ENCODE measurements at regions not wholly inside any gene's neighbourhood (a gene's known extent, or its start where the extent isn't known, plus 50 kb on each side); places are given as distances from the start of the nearest gene placed in this dataset.
"Not testable (repeated sequence)": the region's sequence is repeated elsewhere in the genome, so short reads cannot be mapped to it uniquely, and the experiment has no call there.

- no peak overlapping the region for H3K27ac Mint-ChIP-seq
- H3K9me3 Mint-ChIP-seq (ENCODE audit: low read depth), result peaks cover 1% of the 10 kb centered on the region
- no peaks in the 10 kb centered on the region for H3K36me3 Mint-ChIP-seq
- H3K27me3 Mint-ChIP-seq, result no peaks in the 10 kb centered on the region
- DNase-seq (no peak), ATAC-seq (no peak)
- CTCF ChIA-PET, result no interaction called here
- no peaks in the 10 kb centered on the region for H3K4me1 Mint-ChIP-seq
- H3K4me3 Mint-ChIP-seq, result no peak overlapping the region
Measured at GRCh38 chr4:66930206-66930605, 615.1 kb downstream of the CENPC start.

DNA sequence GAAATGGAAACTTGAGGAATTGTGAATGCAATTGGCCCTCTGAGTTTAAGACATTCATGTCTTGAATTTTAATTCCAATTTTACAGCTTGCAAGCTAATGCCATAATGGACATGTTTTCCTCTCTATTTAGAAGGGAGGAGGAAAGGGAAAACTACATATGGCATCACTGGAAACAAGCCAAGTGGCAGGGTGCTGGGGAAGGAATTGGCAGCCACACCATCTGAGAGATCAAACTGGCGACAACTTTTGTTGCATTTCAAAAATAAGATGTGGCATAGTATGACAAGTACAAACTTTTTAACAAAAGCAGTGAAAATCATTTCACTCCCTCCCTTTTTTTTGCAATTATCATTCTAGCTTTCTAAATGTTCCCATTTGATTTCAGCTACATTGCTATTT lies 615.6 kb downstream of the CENPC start:
- no peaks in the 10 kb centered on the region for H3K4me1 Mint-ChIP-seq
- no peak overlapping the region for H3K27ac Mint-ChIP-seq
- CTCF ChIA-PET, result no interaction called here
- H3K27me3 Mint-ChIP-seq, result no peaks in the 10 kb centered on the region
- DNase-seq, result no peak
- no peaks in the 10 kb centered on the region for H3K36me3 Mint-ChIP-seq
- H3K4me3 Mint-ChIP-seq, result no peak overlapping the region
- no peak for ATAC-seq
- peaks cover 1% of the 10 kb centered on the region for H3K9me3 Mint-ChIP-seq (ENCODE audit: low read depth)

DNA sequence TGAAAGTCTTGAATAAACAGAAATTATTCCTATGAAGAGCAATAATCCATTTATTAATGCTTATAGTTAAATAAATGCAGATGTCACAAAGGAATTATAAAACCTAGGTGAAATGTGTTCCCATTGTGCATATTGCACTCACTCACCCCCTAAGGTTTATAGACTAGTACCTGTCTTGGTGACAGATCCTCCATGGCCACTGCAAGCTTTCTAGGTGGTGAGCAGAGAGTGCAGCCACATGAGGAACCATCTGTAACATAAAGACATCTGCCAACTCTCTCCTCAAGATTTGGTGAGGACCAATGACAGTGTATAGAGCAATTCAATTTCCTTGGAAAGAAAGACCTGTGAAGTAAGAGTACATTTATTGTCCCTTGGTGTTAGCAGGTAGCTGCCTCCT lies 616.4 kb downstream of the CENPC start:
- H3K36me3 Mint-ChIP-seq; H3K27ac Mint-ChIP-seq; H3K27me3 Mint-ChIP-seq; H3K4me3 Mint-ChIP-seq; H3K4me1 Mint-ChIP-seq; CTCF ChIA-PET; ATAC-seq; H3K9me3 Mint-ChIP-seq (ENCODE audit: low read depth); DNase-seq: not testable (repeated sequence)

- ATAC-seq, result no peak
- Mint-ChIP-seq H3K4me3 (no peak overlapping the region), H3K36me3 (no peaks in the 10 kb centered on the region), H3K4me1 (no peaks in the 10 kb centered on the region), H3K27me3 (no peaks in the 10 kb centered on the region), H3K9me3 (ENCODE audit: low read depth) (peaks cover 4% of the 10 kb centered on the region), H3K27ac (no peak overlapping the region)
- CTCF ChIA-PET, result no interaction called here
- DNase-seq, result no peak
Measured at GRCh38 chr4:66927937-66928336, 617.4 kb downstream of the CENPC start.

- CTCF ChIA-PET, result no interaction called here
- H3K36me3 Mint-ChIP-seq, result no peaks in the 10 kb centered on the region
- H3K4me3 Mint-ChIP-seq, result no peak overlapping the region
- no peaks in the 10 kb centered on the region for H3K4me1 Mint-ChIP-seq
- DNase-seq, result no peak
- ATAC-seq, result no peak
- H3K9me3 Mint-ChIP-seq (ENCODE audit: low read depth), result peaks cover 7% of the 10 kb centered on the region
- H3K27me3 Mint-ChIP-seq, result no peaks in the 10 kb centered on the region
- no peak overlapping the region for H3K27ac Mint-ChIP-seq
Measured at GRCh38 chr4:66926687-66927086, 618.6 kb downstream of the CENPC start.

DNA sequence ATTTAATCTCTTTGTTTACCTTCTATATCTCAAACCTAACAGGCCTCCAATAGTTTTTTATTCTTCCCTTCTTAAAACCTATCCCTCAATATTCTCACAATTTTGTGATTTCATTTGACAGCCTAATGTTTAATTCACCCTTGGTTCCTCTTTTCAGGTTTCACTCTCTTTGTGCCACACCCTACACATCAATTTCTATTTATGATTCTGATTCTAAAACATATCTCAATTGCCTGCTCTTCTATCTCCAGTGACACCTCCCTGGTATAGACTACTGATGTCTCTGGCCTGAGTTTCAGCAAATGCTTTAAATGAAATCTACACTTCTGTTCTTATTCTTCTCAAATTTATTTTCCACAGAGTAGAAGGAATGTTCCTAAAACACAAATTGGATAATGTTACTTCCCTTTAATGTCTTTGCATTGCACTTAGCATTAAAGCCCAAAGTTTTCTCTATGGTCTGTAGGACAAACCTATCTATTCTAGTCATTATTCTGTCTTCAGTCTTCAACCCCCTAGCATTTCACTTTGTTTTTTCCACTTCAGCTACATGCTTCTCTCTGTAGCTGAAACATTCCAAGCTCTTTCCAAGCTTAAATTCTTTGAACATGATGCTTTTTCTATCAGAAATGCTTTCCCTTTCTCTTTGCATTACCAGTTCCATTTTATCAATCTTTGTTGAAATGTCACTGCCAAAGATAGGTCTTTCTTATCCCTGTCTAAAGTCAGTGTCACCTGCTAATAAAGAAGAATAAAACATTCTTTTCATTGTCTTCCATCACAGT lies 622.0 kb downstream of the CENPC start:
- Mint-ChIP-seq H3K9me3 (ENCODE audit: low read depth) (peaks cover 7% of the 10 kb centered on the region), H3K27me3 (no peaks in the 10 kb centered on the region), H3K4me3 (no peak overlapping the region), H3K4me1 (no peaks in the 10 kb centered on the region), H3K27ac (no peak overlapping the region), H3K36me3 (no peaks in the 10 kb centered on the region)
- ATAC-seq (no peak), DNase-seq (no peak)
- CTCF ChIA-PET, result no interaction called here

DNA sequence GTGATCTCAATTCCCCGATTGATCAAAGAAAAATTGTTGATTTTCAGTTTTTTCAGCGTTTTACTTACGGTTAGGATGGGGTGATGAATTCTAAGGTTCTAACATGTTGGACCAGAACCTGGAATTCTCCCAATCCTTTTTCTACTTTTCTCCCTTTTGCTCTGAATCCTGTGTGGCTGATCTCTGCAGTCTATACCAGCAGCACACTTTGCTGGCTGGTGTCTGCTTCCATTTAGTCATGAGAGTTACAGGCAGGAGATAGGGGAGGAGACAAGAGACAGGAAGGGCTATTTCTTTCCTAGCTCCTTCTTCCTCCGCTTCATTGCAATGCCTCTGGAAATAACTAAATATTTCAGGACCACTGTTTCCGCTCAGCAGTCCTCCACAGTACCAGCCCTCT lies 623.9 kb downstream of the CENPC start:
- Mint-ChIP-seq H3K27me3 (no peaks in the 10 kb centered on the region), H3K4me3 (no peak overlapping the region), H3K9me3 (ENCODE audit: low read depth) (peaks cover 7% of the 10 kb centered on the region), H3K4me1 (no peaks in the 10 kb centered on the region), H3K27ac (no peak overlapping the region), H3K36me3 (no peaks in the 10 kb centered on the region)
- ATAC-seq (no peak), DNase-seq (no peak)
- CTCF ChIA-PET, result no interaction called here

DNA sequence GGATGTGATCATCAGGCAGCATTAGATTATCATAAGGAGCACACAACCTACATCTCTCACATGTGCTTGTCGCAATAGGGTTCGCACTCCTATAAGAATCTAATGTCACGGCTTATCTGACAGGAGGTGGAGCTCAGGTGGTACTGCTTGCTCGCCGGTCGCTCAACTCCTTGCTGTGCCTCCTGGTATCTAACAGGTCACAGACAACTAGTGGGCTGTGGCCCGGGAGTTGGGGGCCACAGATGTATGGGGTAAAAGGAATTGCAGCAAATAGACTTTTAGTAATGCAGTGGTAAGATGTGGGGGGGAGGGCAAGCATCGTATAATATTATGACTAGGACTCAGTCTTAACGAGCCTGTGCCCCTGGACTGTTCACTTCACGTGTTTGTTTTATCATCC lies 624.8 kb downstream of the CENPC start:
- no peak overlapping the region for H3K27ac Mint-ChIP-seq
- CTCF ChIA-PET, result no interaction called here
- H3K36me3 Mint-ChIP-seq, result no peaks in the 10 kb centered on the region
- no peak overlapping the region for H3K4me3 Mint-ChIP-seq
- no peak for DNase-seq
- no peak for ATAC-seq
- no peaks in the 10 kb centered on the region for H3K4me1 Mint-ChIP-seq
- peaks cover 10% of the 10 kb centered on the region for H3K9me3 Mint-ChIP-seq (ENCODE audit: low read depth)
- H3K27me3 Mint-ChIP-seq, result no peaks in the 10 kb centered on the region

- Mint-ChIP-seq H3K27ac (no peak overlapping the region), H3K4me3 (no peak overlapping the region), H3K27me3 (no peaks in the 10 kb centered on the region), H3K36me3 (no peaks in the 10 kb centered on the region), H3K9me3 (ENCODE audit: low read depth) (peaks cover 3% of the 10 kb centered on the region), H3K4me1 (no peaks in the 10 kb centered on the region)
- DNase-seq (no peak), ATAC-seq (no peak)
- CTCF ChIA-PET, result no interaction called here
Measured at GRCh38 chr4:66911880-66912279, 633.4 kb downstream of the CENPC start.

DNA sequence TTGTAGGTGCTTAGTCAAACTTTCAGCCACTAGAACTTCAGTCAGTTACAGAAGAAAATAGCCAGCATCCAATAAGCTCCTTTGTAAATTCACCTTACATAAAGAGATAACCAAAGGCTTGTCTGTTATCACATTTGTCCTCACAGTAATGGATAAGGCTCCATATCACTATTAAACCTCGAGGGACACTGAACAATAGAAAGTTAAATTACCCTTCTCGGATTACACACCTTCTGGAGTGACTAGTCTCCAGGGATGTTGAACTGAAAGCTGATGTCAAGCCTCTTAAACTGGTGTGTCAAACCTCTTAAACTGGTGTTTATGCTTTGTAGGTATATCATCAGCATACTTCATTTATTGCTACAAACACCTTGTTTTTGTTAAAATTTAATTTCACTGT lies 639.0 kb downstream of the CENPC start:
- H3K4me1 Mint-ChIP-seq, result no peaks in the 10 kb centered on the region

DNA sequence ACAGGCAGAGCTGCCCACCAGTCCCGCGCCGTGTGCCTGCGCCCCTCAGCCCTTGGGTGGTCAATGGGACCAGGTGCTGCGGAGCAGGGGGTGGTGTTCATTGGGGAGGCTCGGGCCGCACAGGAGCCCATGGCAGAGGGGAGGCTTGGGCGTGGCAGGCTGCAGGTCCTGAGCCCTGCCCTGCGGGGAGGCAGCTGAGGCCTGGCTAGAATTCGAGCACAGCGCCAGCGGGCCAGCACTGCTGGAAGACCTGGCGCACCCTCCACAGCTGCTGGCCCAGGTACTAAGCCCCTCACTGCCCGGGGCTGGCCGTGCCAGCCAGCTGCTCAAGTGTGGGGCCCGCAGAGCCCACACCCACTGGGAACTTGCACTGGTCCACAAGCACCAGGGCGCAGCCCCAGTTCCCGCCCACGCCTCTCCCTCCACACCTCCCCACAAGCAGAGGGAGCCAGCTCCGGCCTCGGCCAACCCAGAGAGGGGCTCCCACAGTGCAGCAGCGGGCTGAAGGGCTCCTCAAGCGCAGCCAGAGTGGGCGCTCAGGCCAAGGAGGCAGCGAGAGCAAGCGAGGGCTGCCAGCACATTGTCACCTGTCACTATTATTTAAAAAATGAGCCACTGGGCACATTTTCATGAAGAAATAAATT lies 645.8 kb downstream of the CENPC start:
- Mint-ChIP-seq H3K27ac (no peak overlapping the region), H3K4me1 (no peaks in the 10 kb centered on the region), H3K27me3 (no peaks in the 10 kb centered on the region), H3K4me3 (no peak overlapping the region), H3K9me3 (ENCODE audit: low read depth) (peaks cover 2% of the 10 kb centered on the region), H3K36me3 (no peaks in the 10 kb centered on the region)
- DNase-seq, result no peak
- ATAC-seq, result no peak
- CTCF ChIA-PET, result no interaction called here

More for the DNA sequence above, 639.0 kb downstream of the CENPC start:
- CTCF ChIA-PET, result no interaction called here
- no peaks in the 10 kb centered on the region for H3K36me3 Mint-ChIP-seq
- no peak overlapping the region for H3K27ac Mint-ChIP-seq
- H3K9me3 Mint-ChIP-seq (ENCODE audit: low read depth), result no peaks in the 10 kb centered on the region
- no peak overlapping the region for H3K4me3 Mint-ChIP-seq
- no peaks in the 10 kb centered on the region for H3K27me3 Mint-ChIP-seq
- no peak for ATAC-seq
- DNase-seq, result no peak

DNA sequence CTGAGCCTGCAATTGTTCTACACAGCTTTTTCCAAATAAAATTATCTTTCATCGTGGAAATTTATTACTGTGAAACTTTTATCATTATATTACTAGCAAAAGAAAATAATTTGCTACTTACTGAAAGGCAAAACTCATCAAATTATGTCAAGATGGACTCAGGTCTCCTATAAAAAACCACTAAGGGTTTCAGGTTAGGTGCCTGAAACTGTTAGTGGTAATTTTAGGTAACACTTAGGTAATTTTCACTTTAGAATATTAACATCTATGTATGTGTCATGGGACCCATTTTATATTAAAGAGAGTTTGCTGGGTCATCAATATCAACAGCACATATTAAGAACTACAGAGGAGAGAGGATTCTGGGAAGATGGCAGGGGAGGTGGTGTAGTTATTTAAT lies 651.5 kb downstream of the CENPC start:
- H3K4me3 Mint-ChIP-seq, result no peak overlapping the region
- DNase-seq (no peak), ATAC-seq (no peak)
- H3K27me3 Mint-ChIP-seq, result no peaks in the 10 kb centered on the region
- no peaks in the 10 kb centered on the region for H3K36me3 Mint-ChIP-seq
- H3K27ac Mint-ChIP-seq, result no peak overlapping the region
- CTCF ChIA-PET, result no interaction called here
- no peaks in the 10 kb centered on the region for H3K9me3 Mint-ChIP-seq (ENCODE audit: low read depth)
- H3K4me1 Mint-ChIP-seq, result no peaks in the 10 kb centered on the region

- Mint-ChIP-seq H3K36me3 (no peaks in the 10 kb centered on the region), H3K4me3 (no peak overlapping the region), H3K27me3 (no peaks in the 10 kb centered on the region), H3K27ac (no peak overlapping the region), H3K4me1 (no peaks in the 10 kb centered on the region), H3K9me3 (ENCODE audit: low read depth) (no peaks in the 10 kb centered on the region)
- DNase-seq, result no peak
- CTCF ChIA-PET, result no interaction called here
- no peak for ATAC-seq
Measured at GRCh38 chr4:66887061-66887460, 658.2 kb downstream of the CENPC start.

DNA sequence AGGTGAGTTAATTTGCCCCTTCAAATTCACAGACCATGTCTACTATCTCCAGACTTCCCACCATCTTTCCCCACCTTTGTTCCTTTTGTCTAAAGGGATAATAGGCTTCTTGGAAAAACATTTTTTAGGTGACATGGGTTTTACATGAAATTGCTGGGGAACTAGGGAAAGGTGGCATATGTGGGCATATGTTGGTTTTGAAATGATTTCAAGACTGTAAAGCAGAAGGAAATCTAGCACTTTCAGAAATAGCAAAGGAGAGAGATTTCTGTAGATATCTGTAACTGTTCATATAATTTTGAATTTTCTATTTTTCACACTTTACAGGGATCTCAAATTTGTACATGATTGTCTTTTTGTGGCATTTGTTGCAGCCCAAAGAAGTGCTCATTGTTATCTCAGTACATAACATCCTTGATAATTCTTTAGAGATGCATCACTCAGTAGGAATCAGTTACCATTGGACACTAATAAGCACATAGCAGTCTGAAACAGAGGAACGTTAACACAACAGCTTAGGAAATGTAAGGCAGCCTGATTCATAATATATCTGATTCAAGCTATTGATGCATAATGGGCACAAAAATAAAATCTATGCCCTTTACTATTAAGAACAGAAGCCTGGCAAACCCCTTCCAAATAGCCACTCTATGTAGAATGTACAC lies 659.7 kb downstream of the CENPC start:
- Mint-ChIP-seq H3K27ac (no peak overlapping the region), H3K36me3 (no peaks in the 10 kb centered on the region), H3K4me3 (no peak overlapping the region), H3K9me3 (ENCODE audit: low read depth) (no peaks in the 10 kb centered on the region), H3K27me3 (no peaks in the 10 kb centered on the region), H3K4me1 (no peaks in the 10 kb centered on the region)
- DNase-seq, result no peak
- CTCF ChIA-PET, result no interaction called here
- ATAC-seq, result no peak

Measured in activated CD8-positive, alpha-beta memory T cell treated with anti-CD3 and anti-CD28 coated beads, Interleukin-2, amount 10 ng/mL, durations not matched to agents 7 days and 5 days (primary cell).